ENCODE measurements at regions not wholly inside any gene's neighbourhood (a gene's known extent, or its start where the extent isn't known, plus 50 kb on each side); places are given as distances from the start of the nearest gene placed in this dataset.

DNA sequence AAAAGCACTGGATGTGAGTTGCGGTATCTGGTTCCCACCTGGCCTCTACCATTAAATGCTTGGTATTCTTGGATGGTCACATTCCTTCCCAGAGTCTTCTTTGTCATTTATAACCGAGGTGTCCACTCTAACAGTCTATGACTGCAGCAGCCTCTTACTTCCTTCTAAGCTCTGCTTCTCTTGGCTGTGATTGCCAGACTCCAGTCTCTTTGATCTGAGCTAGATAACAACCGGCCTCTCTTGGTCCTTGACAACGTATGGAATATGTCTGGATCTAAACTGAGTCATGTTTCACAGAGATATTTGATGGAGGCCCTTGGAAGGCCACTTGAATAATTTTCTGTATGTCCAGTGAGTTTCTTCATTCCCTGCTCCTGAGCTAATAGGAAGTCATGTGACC lies 141.6 kb upstream of the TENM4 start:
- DNase-seq: no peak

DNA sequence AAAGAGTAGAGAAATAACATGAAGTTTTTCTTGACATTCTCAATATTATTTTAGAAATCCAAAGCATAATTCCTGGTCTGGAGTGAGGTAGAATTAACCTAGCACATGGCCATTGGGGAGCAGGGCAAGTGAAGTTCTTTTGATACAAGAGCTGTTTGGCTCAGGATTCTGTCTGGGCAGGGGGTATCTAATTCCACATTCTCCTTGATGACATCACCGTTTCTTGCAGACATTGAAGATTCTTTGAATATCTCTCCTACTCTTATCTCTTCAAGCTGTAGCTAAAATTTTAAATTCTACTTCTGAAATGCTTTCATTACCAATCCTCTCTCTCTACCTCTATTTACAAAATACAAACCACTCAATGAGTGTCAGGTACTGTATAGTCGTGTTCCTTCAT lies 138.2 kb upstream of the TENM4 start:
- no peak for DNase-seq

- no peak for DNase-seq
Measured at GRCh38 chr11:79578116-79578515, 137.3 kb upstream of the TENM4 start.

DNA sequence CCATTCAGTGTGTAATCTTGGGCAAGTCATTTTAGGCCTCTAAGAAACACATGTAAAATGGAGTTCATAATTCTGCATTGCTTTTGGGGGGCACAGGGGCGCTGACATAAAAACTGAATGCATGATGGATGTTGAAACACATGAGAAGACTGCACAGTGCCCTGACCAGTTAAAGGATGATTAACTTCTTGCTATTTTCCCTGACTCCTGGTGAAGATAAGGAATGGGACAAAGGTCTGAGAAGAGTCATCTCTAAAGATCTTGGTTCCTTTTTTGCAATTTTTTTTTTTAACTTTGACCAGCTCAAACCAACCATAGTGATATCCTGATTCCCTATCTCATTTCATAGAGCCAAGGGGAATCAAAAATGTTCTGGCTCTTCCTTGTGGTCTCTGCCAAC lies 134.9 kb upstream of the TENM4 start:
- no peak for DNase-seq

- DNase-seq: peak in 1 of 5 donors; percentile 70
Measured at GRCh38 chr11:79570104-79570503, 129.3 kb upstream of the TENM4 start.

- DNase-seq: no peak
Measured at GRCh38 chr11:79564288-79564925, 123.6 kb upstream of the TENM4 start.

GRCh38 chr11:79561496-79561895 lies 120.7 kb upstream of the TENM4 start:
- DNase-seq: no peak

DNA sequence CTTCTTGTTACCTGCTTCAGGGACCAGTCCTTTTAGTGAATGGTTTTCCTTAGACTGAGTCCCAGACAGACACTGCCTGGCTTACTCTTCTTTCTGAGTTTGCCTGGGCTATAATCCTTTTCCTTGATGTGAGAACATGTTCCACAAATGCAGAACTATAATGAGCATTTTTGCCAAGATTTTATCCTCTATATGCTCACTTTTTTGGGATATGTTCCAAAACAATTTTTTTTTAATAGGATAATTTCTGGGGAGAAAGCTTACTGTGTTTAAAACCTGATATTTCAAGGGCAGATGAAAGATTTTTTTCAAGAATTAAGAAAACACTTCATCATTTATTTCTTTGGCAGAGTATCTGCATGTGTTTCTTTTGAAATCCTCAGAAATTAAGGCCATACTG lies 110.0 kb upstream of the TENM4 start:
- DNase-seq: no peak

DNA sequence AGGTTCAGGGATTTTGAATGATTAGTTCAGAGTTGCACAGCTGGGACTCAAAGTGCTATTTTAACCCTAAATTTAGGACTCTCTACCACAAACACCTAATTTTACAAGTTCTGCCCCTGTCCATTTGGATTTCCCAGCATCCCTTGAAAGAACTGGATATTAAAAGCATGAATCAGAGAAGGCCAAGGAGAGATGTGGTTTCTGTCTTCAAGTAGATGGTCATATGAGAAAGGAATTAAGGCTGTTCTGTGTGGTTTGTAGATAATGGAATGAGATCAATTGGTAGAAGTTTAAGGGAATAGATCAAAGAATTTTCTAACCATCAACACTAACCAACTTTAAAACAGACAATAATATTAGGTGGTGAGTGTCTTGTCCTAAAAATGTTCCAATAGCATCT lies 106.4 kb upstream of the TENM4 start:
- DNase-seq: no peak

DNA sequence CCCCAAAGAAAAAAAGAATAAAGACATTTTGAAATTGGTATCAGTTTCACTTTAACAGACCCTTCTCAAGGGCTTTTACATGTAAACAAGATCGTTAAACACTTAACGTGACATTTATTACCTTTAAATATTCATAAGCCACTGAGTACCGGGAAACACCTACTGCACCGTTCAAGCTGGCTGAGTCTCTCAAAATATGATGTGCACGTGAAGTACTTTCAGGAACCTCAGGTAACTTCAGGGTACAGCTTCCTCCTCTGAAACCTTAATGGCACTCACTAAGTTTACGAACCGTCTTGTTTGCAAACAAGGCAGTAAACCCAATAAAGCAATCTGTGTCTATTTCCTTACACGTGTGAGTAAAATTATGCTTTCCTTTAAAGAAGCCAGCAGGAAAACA lies 105.5 kb upstream of the TENM4 start:
- no peak for DNase-seq

DNA sequence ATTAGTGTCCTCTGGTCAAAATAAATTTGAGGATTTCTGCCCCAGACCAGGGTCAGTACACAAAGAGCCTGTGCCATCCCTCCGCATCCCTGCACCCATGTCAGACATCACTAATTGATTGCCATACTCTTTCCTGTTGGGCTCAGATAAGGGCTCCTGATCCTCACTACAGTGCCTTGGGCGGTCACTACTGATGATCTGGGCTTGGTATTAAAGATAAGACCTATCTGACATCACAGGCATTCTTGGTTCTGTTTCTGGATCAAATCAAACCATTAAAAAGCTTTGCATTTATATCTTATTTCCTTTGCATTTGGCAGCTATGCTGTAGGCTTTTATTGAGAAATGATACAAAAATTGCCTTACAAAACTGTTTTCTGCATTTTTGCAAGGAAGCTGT lies 103.5 kb upstream of the TENM4 start:
- DNase-seq: no peak

- DNase-seq: no peak
Measured at GRCh38 chr11:79543101-79543500, 102.3 kb upstream of the TENM4 start.

DNA sequence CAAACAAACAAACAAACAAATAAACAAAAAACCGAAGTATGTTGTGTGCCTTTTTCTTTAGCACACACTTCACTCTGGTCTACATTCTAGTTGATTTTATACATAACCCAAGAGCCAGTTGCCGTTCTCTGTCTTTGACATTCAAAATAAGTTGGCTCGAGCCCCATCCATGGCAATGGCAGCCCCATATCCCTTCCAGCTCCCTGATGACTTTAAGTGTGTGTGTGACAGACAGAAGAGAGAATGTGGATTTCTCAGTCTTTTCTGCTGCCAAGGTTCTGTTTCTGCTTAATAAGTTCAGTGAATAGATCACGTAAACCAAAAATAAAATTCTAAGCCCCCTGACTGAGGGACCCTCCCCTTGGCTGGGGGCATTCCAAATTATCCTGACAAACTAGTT lies 100.6 kb upstream of the TENM4 start:
- no peak for DNase-seq

GRCh38 chr11:79538775-79539174 lies 97.9 kb upstream of the TENM4 start:
- DNase-seq: no peak

- no peak for DNase-seq
Measured at GRCh38 chr11:79536155-79536917, 95.5 kb upstream of the TENM4 start.

GRCh38 chr11:79535606-79536005 lies 94.8 kb upstream of the TENM4 start:
- no peak for DNase-seq

DNA sequence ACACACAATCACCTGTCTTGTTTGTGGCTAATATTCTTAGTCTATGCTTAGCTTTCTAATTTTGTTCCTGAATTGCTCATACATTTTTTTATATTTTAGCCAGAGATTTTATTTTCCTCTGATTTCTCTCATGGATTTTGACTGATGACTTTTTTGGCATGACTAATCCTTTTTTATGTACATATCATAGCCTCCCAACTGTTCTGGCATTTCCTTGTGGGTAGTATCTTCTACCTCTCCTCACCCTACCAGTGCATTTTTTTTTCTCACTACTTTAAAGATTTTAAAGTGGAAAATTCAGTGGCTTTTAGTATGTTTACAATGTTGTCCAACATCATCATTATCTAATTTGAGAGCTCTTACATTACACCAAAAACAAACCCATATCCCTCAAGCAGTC lies 84.4 kb upstream of the TENM4 start:
- no peak for DNase-seq

- no peak for DNase-seq
Measured at GRCh38 chr11:79522626-79523025, 81.8 kb upstream of the TENM4 start.

- DNase-seq: no peak
Measured at GRCh38 chr11:79520086-79520485, 79.3 kb upstream of the TENM4 start.

GRCh38 chr11:79515781-79516180 lies 75.0 kb upstream of the TENM4 start:
- no peak for DNase-seq

GRCh38 chr11:79514695-79515094 lies 73.9 kb upstream of the TENM4 start:
- DNase-seq: no peak

- DNase-seq: no peak
Measured at GRCh38 chr11:79514290-79514689, 73.5 kb upstream of the TENM4 start.

DNA sequence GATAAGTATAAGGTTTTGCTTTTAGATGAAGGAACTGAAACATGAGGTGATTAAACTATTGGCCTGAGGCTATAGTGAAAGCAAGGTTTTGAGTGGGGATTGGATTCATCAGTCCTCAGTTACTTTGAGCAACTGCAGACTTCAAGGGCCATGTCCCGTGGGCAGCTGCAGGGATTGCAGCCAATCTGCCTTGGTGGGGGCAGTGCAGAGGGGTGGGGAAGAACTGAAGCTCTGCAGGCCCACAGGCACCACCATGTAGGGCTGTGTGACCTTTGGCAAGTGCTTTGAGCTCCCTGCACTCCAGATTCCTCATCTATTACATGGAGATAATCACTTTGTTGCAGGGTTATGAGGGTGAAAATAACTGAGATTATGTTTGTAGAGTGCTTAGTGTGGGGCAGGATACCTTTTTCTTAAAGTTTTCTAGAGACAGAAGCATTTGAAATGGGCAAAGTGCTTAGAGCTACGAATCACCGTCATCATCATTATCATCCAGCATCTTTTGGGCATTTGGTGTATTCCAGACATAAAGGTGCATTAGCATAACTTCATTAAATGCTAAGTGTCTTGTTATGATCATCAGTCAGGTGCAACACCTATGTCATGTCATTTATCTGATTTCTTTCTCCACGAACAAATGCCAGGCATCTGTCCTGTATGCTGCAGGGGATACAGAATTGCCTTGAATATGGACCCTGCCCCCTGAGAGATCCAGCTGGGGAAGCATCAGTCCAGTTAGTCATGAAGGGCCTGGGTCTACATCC lies 72.1 kb upstream of the TENM4 start:
- no peak for DNase-seq

DNA sequence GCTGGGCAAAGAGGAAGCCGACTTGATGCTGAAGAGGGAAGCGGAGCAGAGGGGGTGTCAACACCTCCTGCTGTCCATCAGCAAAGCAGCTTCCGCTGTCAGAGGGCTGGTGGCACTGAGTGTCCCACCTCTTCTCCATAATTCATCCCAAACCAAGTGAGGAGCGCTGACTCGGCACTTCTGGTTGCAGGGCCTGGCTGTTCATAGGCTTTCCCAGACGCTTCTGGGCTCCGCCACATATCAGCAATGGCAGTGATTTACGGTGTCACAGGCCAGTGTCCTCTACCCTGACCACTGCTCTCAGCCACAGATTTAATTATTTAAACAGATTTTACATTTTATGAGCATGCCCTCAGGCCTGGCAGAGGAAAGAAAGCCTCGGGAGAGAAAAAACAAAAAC lies 70.1 kb upstream of the TENM4 start:
- DNase-seq: no peak
